H9 (cell line): ENCODE measurements at regions not wholly inside any gene's neighbourhood (a gene's known extent, or its start where the extent isn't known, plus 50 kb on each side); places are given as distances from the start of the nearest gene placed in this dataset.

ENCODE experiments used
- DNase-seq: peaks from one replicate; pipeline ENCODE4 v3.0.0-alpha.2; 2017
- H2AFZ ChIP-seq: one replicate; pipeline ENCODE4 v1.6.1; 2013; ENCODE audit warnings: mild to moderate bottlenecking, low read length, control low read depth, moderate library complexity
- H2AK5ac ChIP-seq: 2 replicates; pipeline ENCODE4 v1.6.1; 2013; ENCODE audit warnings: low read length, control low read depth, mixed read lengths; ENCODE audit not compliant: insufficient read length
- H2BK120ac ChIP-seq: one replicate; pipeline ENCODE4 v1.6.1; 2013; ENCODE audit warnings: low read depth, mild to moderate bottlenecking, low read length, control low read depth, inconsistent platforms; ENCODE audit not compliant: poor library complexity, severe bottlenecking
- H2BK12ac ChIP-seq: 2 replicates; pipeline ENCODE4 v1.6.1; 2013; ENCODE audit warnings: low read length, control low read depth, mixed read lengths, low read depth; ENCODE audit not compliant: insufficient read length
- H2BK15ac ChIP-seq: 2 replicates; pipeline ENCODE4 v1.6.1; 2013; ENCODE audit warnings: low read depth, low read length, control low read depth
- H2BK20ac ChIP-seq: one replicate; pipeline ENCODE4 v1.6.1; 2013; ENCODE audit warnings: low read depth, mild to moderate bottlenecking, low read length, control low read depth, inconsistent platforms; ENCODE audit not compliant: poor library complexity, severe bottlenecking
- H2BK5ac ChIP-seq: 2 replicates; pipeline ENCODE4 v1.6.1; 2013; ENCODE audit warnings: low read length, control low read depth, mixed read lengths; ENCODE audit not compliant: insufficient read length
- H3K14ac ChIP-seq: 2 replicates; pipeline ENCODE4 v1.6.1; 2013; ENCODE audit warnings: low read length, control low read depth; ENCODE audit not compliant: insufficient read depth
- H3K18ac ChIP-seq: 2 replicates; pipeline ENCODE4 v1.6.1; 2013; ENCODE audit warnings: low read depth, mild to moderate bottlenecking, mixed read lengths, low read length, control low read depth; ENCODE audit not compliant: insufficient read length
- H3K23ac ChIP-seq: 2 replicates; pipeline ENCODE4 v1.6.1; 2013; ENCODE audit warnings: low read length, control low read depth, mixed read lengths, low read depth; ENCODE audit not compliant: insufficient read length
- H3K23me2 ChIP-seq: 2 replicates; pipeline ENCODE4 v1.6.1; 2013; ENCODE audit warnings: low read depth, mild to moderate bottlenecking, mixed read lengths, low read length, control low read depth; ENCODE audit not compliant: insufficient read length, poor library complexity, severe bottlenecking
- H3K27ac ChIP-seq: 2 replicates; pipeline ENCODE4 v1.5.1; 2013; ENCODE audit warnings: low read length, control low read depth, mixed read lengths, low read depth; ENCODE audit not compliant: insufficient read length
- H3K27me3 ChIP-seq: 2 replicates; pipeline ENCODE4 v1.6.1; 2013; ENCODE audit warnings: low read length, control low read depth, inconsistent platforms; ENCODE audit not compliant: insufficient read depth
- H3K4ac ChIP-seq: 2 replicates; pipeline ENCODE4 v1.6.1; 2013; ENCODE audit warnings: low read depth, mild to moderate bottlenecking, control low read depth, inconsistent platforms, low read length, moderate library complexity
- H3K4me1 ChIP-seq: 2 replicates; pipeline ENCODE4 v1.6.1; 2013; ENCODE audit warnings: low read length, control low read depth, inconsistent platforms; ENCODE audit not compliant: insufficient read depth
- H3K4me2 ChIP-seq: 2 replicates; pipeline ENCODE4 v1.6.1; 2013; ENCODE audit warnings: low read length, control low read depth, mixed read lengths; ENCODE audit not compliant: insufficient read length, insufficient read depth
- H3K56ac ChIP-seq: 2 replicates; pipeline ENCODE4 v1.6.1; 2013; ENCODE audit warnings: low read depth, mild to moderate bottlenecking, mixed read lengths, low read length, control low read depth; ENCODE audit not compliant: insufficient read length
- H3K79me1 ChIP-seq: 2 replicates; pipeline ENCODE4 v1.6.1; 2013; ENCODE audit warnings: low read depth, mild to moderate bottlenecking, moderate library complexity, low read length, control low read depth, inconsistent platforms; ENCODE audit not compliant: insufficient read depth, poor library complexity, severe bottlenecking
- H3K79me2 ChIP-seq: 2 replicates; pipeline ENCODE4 v1.6.1; 2013; ENCODE audit warnings: low read length, control low read depth, inconsistent platforms; ENCODE audit not compliant: insufficient read depth
- H3K9ac ChIP-seq: 2 replicates; pipeline ENCODE4 v1.6.1; 2013; ENCODE audit warnings: low read length, control low read depth, mixed read lengths; ENCODE audit not compliant: insufficient read length; ENCODE audit errors: extremely low read depth
- H3K9me3 ChIP-seq: one replicate; pipeline ENCODE4 v1.6.1; 2013; ENCODE audit warnings: low read depth, low read length, inconsistent platforms; ENCODE audit not compliant: control insufficient read depth
- H3T11ph ChIP-seq: one replicate; pipeline ENCODE4 v1.6.1; 2013; ENCODE audit warnings: mild to moderate bottlenecking, low read length, control low read depth, inconsistent platforms
- H4K20me1 ChIP-seq: one replicate; pipeline ENCODE4 v1.6.1; 2013; ENCODE audit not compliant: control insufficient read depth, insufficient read length, insufficient read depth
- H4K5ac ChIP-seq: 2 replicates; pipeline ENCODE4 v1.6.1; 2013; ENCODE audit warnings: low read depth, mild to moderate bottlenecking, mixed read lengths, low read length, control low read depth; ENCODE audit not compliant: insufficient read length
- H4K8ac ChIP-seq: replicated peaks from 2 replicates; pipeline ENCODE4 v1.6.1; 2013; ENCODE audit warnings: low read length, control low read depth, mixed read lengths, low read depth; ENCODE audit not compliant: insufficient read length
- H4K91ac ChIP-seq: 2 replicates; pipeline ENCODE4 v1.6.1; 2013; ENCODE audit warnings: low read depth, mild to moderate bottlenecking, moderate library complexity, mixed read lengths, low read length, control low read depth; ENCODE audit not compliant: insufficient read length
- H3K27ac Mint-ChIP-seq, 3 experiments: 2 replicates in 2 of 3; 3 replicates in 1 of 3; pipeline ENCODE4 v1.8.0; 2020 to 2021; ENCODE audit warnings: mixed read lengths in 3 of 3, mild to moderate bottlenecking in 1 of 3, moderate library complexity in 1 of 3
- H3K27me3 Mint-ChIP-seq: 2 replicates; pipeline ENCODE4 v1.8.0; 2021; ENCODE audit warnings: low read depth, mild to moderate bottlenecking, moderate library complexity, mixed read lengths
- H3K36me3 Mint-ChIP-seq, 3 experiments: 2 replicates in 2 of 3; 3 replicates in 1 of 3; pipeline ENCODE4 v1.8.0; 2020 to 2021; ENCODE audit warnings: low read depth in 3 of 3, mixed read lengths in 3 of 3; ENCODE audit not compliant: insufficient read depth in 1 of 3
- H3K4me1 Mint-ChIP-seq, 2 experiments: 2 replicates each; pipeline ENCODE4 v1.8.0; 2020; ENCODE audit warnings: mixed read lengths in 2 of 2
- H3K4me3 Mint-ChIP-seq, 2 experiments: 2 replicates in 1 of 2; 3 replicates in 1 of 2; pipeline ENCODE4 v1.8.0; 2020 to 2021; ENCODE audit warnings: mild to moderate bottlenecking in 2 of 2, mixed read lengths in 2 of 2, moderate library complexity in 1 of 2
- H3K9me3 Mint-ChIP-seq, 2 experiments: 2 replicates in 1 of 2; 3 replicates in 1 of 2; pipeline ENCODE4 v1.8.0; 2020; ENCODE audit warnings: mild to moderate bottlenecking in 2 of 2, mixed read lengths in 2 of 2, moderate library complexity in 1 of 2
- WGBS: extraction: QIAGEN DNeasy Blood & Tissue Kit; methylation state at CpG from one replicate; pipeline ENCODE4 v1.1.7; 2013; ENCODE audit warnings: missing lambda C conversion rate, low lambda C conversion rate, mixed read lengths; ENCODE audit not compliant: insufficient read length; ENCODE audit errors: extremely low coverage; 5-methylcytosine and 5-hydroxymethylcytosine counted together
- TF ChIP-seq, protein P1 (sequence below): fragments of 200-600 bp; sonication (generic); conservative IDR thresholded peaks from 3 replicates; pipeline ENCODE4 v1.8.0; 2021; ENCODE audit warnings: antibody characterized with exemption, mild to moderate bottlenecking

GRCh38 chr18:71336576-71337210, 1047.8 kb downstream of the SOCS6 start:
- H4K20me1 ChIP-seq, result no peaks in the 10 kb centered on the region

More at GRCh38 chr18:71336576-71337210, 1047.8 kb downstream of the SOCS6 start:
- WGBS, result no CpG with 5 or more reads among the region's 6 CpGs
- no peak overlapping the region for H3K14ac ChIP-seq
- no peak overlapping the region for H2BK12ac ChIP-seq
- no peak overlapping the region for H2BK120ac ChIP-seq
- no peak overlapping the region for H3T11ph ChIP-seq
- no peak overlapping the region for H2BK20ac ChIP-seq
- TF ChIP-seq, protein P1, sequence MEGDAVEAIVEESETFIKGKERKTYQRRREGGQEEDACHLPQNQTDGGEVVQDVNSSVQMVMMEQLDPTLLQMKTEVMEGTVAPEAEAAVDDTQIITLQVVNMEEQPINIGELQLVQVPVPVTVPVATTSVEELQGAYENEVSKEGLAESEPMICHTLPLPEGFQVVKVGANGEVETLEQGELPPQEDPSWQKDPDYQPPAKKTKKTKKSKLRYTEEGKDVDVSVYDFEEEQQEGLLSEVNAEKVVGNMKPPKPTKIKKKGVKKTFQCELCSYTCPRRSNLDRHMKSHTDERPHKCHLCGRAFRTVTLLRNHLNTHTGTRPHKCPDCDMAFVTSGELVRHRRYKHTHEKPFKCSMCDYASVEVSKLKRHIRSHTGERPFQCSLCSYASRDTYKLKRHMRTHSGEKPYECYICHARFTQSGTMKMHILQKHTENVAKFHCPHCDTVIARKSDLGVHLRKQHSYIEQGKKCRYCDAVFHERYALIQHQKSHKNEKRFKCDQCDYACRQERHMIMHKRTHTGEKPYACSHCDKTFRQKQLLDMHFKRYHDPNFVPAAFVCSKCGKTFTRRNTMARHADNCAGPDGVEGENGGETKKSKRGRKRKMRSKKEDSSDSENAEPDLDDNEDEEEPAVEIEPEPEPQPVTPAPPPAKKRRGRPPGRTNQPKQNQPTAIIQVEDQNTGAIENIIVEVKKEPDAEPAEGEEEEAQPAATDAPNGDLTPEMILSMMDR, result no peak
- no peak overlapping the region for H3K4ac ChIP-seq
- H2AFZ ChIP-seq, result no peak overlapping the region
- H4K8ac ChIP-seq, result no peak overlapping the region
- H3K4me1 ChIP-seq, result no peaks in the 10 kb centered on the region
- Mint-ChIP-seq H3K36me3 (no peaks in the 10 kb centered on the region), H3K9me3 (no peaks in the 10 kb centered on the region), H3K27me3 (peaks cover 19% of the 10 kb centered on the region), H3K4me1 (no peaks in the 10 kb centered on the region), H3K4me3 (no peak overlapping the region), H3K27ac (no peak overlapping the region)
- no peaks in the 10 kb centered on the region for H3K79me2 ChIP-seq
- H3K9ac ChIP-seq, result no peak overlapping the region
- H2BK5ac ChIP-seq, result no peak overlapping the region
- H3K27ac ChIP-seq, result no peak overlapping the region
- DNase-seq, result no peak
- H3K9me3 ChIP-seq, result no peaks in the 10 kb centered on the region
- no peak overlapping the region for H3K18ac ChIP-seq
- no peaks in the 10 kb centered on the region for H3K23me2 ChIP-seq
- H3K23ac ChIP-seq, result no peak overlapping the region
- H3K4me2 ChIP-seq, result no peak overlapping the region
- H3K56ac ChIP-seq, result no peak overlapping the region
- no peak overlapping the region for H4K5ac ChIP-seq
- no peaks in the 10 kb centered on the region for H3K79me1 ChIP-seq
- no peak overlapping the region for H2AK5ac ChIP-seq
- no peaks in the 10 kb centered on the region for H3K27me3 ChIP-seq
- H2BK15ac ChIP-seq, result no peak overlapping the region
- no peak overlapping the region for H4K91ac ChIP-seq
